ENCODE measurements at regions not wholly inside any gene's neighbourhood (a gene's known extent, or its start where the extent isn't known, plus 50 kb on each side); places are given as distances from the start of the nearest gene placed in this dataset.
A peak's percentile ranks its signal among the peaks of the same experiment; 100 is the strongest.

DNA sequence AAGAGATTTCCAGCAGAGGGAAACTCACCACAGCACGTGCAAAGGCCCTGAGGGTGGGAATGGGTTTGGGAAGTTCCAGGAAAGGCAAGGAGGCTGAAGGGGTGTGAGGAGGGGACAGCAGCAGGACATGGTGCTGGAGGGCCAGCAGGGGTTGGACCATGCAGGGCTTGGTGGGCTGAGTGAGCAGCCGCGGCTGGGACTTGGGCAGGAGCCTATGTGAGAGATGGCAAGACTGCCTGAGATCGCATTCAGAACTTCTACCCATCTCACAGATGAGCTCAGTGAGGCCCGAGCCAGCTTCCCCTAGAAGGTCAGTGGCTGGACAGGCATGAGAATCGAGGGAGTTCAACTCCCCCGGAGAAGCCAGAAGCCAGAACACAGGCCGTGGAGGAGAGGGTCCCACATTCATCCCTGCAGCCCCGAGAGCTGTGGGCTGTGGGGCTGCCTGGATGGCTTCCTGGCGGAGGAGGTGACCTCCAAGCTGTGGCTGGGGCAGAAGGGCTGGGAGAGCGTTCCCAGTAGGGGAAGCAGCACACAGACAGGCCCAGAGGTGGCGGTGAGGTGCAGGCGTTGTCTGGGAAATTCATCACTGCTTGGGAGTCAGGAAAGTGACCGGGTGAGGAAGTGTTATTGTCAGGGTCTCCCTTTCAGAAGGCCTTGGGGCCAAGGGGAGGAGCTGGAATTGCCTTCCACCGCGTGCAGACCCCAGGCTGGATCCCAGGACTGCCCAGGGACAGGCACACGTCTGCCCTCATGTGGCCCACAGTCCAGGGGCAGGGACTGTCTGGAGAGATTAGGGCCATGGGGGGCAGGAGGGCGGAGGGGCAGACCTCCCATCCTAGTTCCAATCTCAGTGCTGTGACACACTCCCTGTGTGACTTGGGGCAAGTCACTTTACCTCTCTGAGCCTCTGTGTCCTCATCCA is 103.8 kb downstream of the CEBPB start:
- TF ChIP-seq, protein P1, sequence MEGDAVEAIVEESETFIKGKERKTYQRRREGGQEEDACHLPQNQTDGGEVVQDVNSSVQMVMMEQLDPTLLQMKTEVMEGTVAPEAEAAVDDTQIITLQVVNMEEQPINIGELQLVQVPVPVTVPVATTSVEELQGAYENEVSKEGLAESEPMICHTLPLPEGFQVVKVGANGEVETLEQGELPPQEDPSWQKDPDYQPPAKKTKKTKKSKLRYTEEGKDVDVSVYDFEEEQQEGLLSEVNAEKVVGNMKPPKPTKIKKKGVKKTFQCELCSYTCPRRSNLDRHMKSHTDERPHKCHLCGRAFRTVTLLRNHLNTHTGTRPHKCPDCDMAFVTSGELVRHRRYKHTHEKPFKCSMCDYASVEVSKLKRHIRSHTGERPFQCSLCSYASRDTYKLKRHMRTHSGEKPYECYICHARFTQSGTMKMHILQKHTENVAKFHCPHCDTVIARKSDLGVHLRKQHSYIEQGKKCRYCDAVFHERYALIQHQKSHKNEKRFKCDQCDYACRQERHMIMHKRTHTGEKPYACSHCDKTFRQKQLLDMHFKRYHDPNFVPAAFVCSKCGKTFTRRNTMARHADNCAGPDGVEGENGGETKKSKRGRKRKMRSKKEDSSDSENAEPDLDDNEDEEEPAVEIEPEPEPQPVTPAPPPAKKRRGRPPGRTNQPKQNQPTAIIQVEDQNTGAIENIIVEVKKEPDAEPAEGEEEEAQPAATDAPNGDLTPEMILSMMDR (IDR thresholded peaks at IDR 0.05): no peak
- TF ChIP-seq POLR2AphosphoS5 (IDR thresholded peaks at IDR 0.05): no peak
- intact Hi-C loops (cut with DNase I; ENCODE audit: low total_unique reads): no loop called here
- peak overlapping the region; percentile 81 to 89 for H3K27ac ChIP-seq
- no peak overlapping the region for H3K4me3 ChIP-seq
- no peaks in the 10 kb centered on the region for H3K27me3 ChIP-seq
- peaks cover 11 to 15% of the 10 kb centered on the region in 2 donors for H3K4me1 ChIP-seq
- DNase-seq (ENCODE audit: low spot score in 2 of 2): no peak
- no peaks in the 10 kb centered on the region for H3K9me3 ChIP-seq
- no peaks in the 10 kb centered on the region for H3K36me3 ChIP-seq

DNA sequence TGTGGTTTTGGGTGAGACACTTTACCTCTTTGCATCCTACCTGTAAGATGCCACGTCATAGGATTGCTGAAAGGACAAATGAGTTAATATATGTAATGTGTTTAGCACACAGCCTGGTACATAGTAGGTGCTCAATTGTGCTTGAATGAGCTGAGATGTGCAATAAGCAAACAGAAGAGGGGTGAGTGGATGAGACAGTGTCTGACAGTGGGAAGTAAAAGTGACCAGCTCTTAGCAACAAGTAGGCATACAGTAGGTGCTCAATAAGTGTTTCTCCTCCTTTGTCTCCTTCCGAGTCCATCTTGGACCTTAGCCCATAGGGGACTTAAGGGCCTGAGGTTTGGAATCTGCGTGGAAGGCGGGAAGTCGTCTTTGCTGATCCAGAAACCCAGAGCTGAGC is 104.7 kb downstream of the CEBPB start:
- peak overlapping the region; percentile 81 to 89 for H3K27ac ChIP-seq
- peaks cover 11 to 15% of the 10 kb centered on the region in 2 donors for H3K4me1 ChIP-seq
- DNase-seq (ENCODE audit: low spot score in 2 of 2): no peak

DNA sequence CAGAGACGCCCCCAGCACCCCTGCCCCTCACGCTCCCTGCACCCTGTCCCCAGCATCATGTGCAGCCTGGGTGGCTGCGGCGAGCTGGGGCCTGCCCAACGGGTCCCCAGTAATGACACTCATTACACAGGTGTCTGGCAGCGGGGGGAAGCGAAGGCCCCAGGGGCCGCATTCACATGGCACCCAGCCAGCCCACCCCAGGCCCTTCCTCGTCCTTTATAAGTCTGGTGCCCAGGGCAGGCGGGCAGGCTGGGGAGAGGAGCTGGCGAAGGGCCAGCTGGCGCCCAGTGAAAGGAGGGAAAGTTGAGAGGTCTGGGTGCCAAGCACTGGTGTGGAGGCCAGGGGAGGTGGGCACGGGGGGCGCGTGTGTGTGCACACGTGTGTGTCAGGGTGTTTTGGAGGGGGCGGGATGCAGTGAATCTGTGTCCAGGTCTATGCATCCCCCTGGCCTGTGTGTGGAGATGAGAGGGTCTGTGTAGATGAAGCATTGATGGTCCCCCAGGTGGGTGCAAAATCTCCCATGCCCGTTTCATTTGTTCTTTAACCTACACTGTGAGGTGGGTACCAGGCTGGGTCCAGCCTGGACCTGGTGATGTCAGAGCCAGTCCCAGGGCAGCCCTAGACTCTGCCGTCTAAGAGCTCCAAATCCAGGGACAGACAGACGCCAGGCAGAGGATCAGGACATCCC is 105.3 kb downstream of the CEBPB start:
- H3K27me3 ChIP-seq: no peaks in the 10 kb centered on the region
- no peaks in the 10 kb centered on the region for H3K9me3 ChIP-seq
- peak overlapping the region; percentile 81 to 89 for H3K27ac ChIP-seq
- H3K36me3 ChIP-seq: no peaks in the 10 kb centered on the region
- H3K4me3 ChIP-seq: no peak overlapping the region
- TF ChIP-seq POLR2AphosphoS5 (IDR thresholded peaks at IDR 0.05): no peak
- no peak for DNase-seq (ENCODE audit: low spot score in 2 of 2)
- peaks cover 11 to 15% of the 10 kb centered on the region in 2 donors for H3K4me1 ChIP-seq
- intact Hi-C loops (cut with DNase I; ENCODE audit: low total_unique reads): no loop called here

More for the DNA sequence above, 104.7 kb downstream of the CEBPB start:
- Histone ChIP-seq H3K9me3 (no peaks in the 10 kb centered on the region), H3K4me3 (no peak overlapping the region), H3K36me3 (no peaks in the 10 kb centered on the region), H3K27me3 (no peaks in the 10 kb centered on the region)
- TF ChIP-seq POLR2A (IDR thresholded peaks at IDR 0.05) (no peak), POLR2AphosphoS5 (IDR thresholded peaks at IDR 0.05) (no peak)
- TF ChIP-seq, protein P1 (IDR thresholded peaks at IDR 0.05): no peak
- intact Hi-C loops (cut with DNase I; ENCODE audit: low total_unique reads): no loop called here

DNA sequence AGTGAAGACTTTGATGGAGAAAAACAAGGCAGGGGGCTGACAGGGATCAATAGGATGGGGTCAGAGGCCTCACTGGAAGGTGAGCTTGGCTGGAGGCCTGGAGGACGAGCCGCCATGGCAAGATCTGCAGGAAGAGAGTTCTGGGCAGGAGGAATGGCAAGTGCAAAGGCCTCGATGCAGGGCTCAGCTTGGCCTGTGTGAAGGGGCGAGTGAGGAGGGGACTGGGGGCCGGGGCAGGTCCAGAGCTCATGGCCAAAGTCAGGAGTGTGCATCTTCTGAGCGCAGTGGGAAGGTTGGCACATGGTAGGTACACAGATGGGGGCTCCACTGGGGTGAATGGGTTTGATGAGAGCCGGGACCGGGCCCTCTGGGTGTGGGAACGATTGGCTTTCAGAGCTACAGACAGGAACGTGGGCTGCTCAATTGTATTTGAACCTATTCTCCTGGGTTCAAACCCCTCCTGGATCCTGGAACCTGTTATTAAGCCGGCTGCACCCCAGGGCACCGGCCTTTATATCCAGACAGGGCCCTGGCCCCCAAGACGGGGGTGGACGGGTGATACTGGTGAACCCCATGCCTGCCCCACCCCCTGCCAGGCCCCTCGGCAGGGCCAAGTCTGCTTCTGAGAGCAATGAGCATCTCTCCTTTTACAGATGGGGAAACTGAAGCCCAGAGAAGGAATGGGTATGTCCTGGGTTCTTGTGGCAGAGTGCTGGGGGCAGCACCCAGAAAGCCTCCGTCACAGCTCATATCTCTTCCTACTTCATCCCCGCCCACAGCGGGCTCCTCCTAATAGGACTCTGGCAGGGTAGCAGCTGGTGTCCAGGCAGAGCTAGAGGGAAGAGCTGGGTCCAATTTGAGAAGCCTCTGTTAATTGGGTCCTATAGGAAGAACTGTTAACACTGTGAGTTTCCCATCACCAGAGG is 106.1 kb downstream of the CEBPB start:
- no peak overlapping the region for H3K4me3 ChIP-seq
- intact Hi-C loops (cut with DNase I; ENCODE audit: low total_unique reads): no loop called here
- H3K27ac ChIP-seq: peak overlapping the region; percentile 81 to 89
- DNase-seq (ENCODE audit: low spot score in 2 of 2): no peak
- H3K4me1 ChIP-seq: peaks cover 11 to 15% of the 10 kb centered on the region in 2 donors
- no peaks in the 10 kb centered on the region for H3K9me3 ChIP-seq
- TF ChIP-seq, protein P1 (IDR thresholded peaks at IDR 0.05): no peak
- TF ChIP-seq POLR2AphosphoS5 (IDR thresholded peaks at IDR 0.05) (no peak), POLR2A (IDR thresholded peaks at IDR 0.05) (no peak)
- H3K36me3 ChIP-seq: no peaks in the 10 kb centered on the region
- H3K27me3 ChIP-seq: no peaks in the 10 kb centered on the region

Measured in breast epithelium (tissue), 4 donors.